ENCODE measurements at regions not wholly inside any gene's neighbourhood (a gene's known extent, or its start where the extent isn't known, plus 50 kb on each side); places are given as distances from the start of the nearest gene placed in this dataset.

GRCh38 chr10:65778753-65779152, 1147.1 kb upstream of the LRRTM3 start:
- TF ChIP-seq CTCF (IDR thresholded peaks at IDR 0.05) (no peak), EZH2 (IDR thresholded peaks at IDR 0.05) (no peak)

Measured in neural progenitor cell (in vitro differentiated cells).